ENCODE measurements at regions not wholly inside any gene's neighbourhood (a gene's known extent, or its start where the extent isn't known, plus 50 kb on each side); places are given as distances from the start of the nearest gene placed in this dataset.

GRCh38 chr1:234988155-234988517 is 140.5 kb downstream of the TOMM20 start:
- DNase-seq, result no peak

GRCh38 chr1:234987415-234988154 is 141.1 kb downstream of the TOMM20 start:
- DNase-seq, result peak; percentile 95

- no peak for DNase-seq
These were observed 141.8 kb downstream of the TOMM20 start for GRCh38 chr1:234986750-234987414.

DNA sequence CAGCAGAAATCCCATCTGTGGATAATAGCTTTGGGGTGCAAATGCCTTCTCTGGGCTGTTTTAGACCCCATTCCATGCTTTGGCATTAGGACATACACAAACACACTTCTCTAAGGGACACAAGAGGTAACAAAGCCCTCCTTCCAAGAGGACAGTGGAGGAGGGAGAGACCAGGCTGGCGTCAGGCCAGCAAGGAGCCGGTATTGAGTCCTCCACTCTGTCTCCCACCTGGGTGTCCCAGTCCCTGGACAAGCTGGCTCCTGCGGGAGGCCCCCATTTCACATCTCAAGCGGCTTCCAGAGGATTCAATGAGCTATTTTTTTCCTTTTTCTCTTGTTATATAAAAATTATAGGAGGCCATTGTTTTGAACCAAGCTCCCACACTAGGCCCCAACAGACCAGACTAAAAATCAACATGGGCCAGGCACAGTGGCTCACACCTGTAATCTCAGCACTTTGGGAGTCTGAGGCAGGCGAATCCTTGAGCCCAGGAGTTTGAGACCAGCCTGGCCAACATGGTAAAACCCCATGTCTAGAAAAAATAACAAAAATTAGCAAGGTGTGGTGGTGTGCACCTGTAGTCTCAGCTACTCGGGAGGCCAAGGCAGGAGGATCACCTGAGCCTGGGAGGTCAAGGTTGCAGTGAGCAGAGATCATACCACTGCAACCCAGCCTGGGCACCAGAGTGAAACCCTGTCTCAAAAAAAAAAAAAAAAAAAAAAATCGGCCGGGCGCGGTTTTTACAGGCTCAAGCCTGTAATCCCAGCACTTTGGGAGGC is 142.9 kb downstream of the TOMM20 start:
- no peak for DNase-seq

GRCh38 chr1:234985007-234985370 is 143.6 kb downstream of the TOMM20 start:
- no peak for DNase-seq

DNA sequence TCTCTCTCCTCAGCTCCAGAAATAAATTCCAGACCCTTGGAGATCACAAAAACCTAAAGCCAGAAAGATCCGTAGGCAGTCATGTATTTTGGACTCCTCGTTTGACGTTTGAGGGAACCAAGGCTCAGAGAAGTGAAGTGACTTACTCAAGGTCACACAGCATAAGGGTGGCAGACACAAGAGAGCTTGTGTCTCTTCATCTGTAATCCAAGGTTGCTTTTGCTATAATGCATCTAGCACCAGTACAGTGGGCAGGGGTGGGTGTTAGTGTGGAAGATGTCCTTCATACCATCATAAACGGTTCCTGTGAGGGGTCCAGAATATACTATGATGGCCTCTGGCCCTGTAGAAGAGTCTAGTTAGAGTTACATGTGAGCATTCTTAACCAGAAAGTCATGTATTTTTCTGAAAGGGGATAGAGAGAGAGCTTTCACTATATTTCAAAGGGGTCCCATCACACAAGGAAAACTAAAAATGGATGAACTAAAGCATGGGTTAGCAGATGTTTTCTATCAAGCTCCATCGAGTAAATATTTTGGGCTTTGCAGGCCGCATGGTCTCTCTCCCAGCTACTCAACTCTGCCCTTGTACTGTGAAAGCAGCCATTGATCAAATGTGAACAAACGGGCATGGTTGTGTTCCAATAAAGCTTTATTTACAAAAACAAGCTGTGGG is 144.9 kb downstream of the TOMM20 start:
- DNase-seq, result no peak

GRCh38 chr1:234981758-234982157 is 146.9 kb downstream of the TOMM20 start:
- no peak for DNase-seq

- peak; percentile 94 for DNase-seq
These were observed 147.8 kb downstream of the TOMM20 start for GRCh38 chr1:234980645-234981396.

GRCh38 chr1:234980291-234980644 is 148.4 kb downstream of the TOMM20 start:
- DNase-seq, result peak; percentile 39

GRCh38 chr1:234979296-234980279 is 149.0 kb downstream of the TOMM20 start:
- no peak for DNase-seq

DNA sequence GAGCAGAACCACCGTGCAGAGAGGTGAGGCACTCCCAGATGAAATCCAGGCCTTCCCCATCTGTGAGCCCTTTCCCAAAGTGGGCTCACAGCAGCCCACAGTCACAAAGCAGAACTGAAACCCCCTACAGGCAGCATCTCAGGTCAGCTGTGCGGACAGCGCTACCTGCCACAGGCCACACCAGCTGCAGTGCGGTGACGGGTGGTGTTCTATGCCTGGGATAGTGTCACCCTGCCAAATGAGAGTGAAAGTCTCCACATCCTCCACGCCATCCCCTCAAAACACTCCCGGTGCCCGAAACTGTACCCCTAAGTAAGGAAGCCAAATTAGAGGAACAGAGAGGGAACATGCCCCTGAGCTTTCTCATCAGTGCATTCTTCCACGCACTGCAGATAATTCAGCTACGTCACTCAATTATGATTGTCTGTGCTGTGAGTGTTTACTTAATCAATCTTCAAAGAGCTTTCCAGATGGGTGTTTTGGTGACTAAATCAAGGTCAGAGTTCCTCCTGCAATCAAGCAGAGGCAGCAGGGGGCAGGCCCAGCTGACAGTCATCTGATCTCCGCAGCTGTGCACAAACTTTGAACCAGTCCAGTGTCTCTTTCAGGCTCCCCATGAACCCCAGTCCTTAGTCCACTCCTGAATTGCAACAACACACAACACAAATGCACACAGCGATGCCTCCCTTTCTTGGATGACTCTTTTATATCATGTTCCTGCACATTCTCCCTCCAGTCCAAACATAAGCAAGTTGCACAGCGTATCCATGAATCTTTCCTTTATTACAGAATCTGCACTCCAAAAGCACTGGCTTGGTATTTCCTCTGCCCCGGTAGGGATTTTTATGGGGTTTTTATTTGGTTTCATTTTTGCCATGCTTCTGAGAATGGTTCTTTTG is 150.0 kb downstream of the TOMM20 start:
- DNase-seq, result peak; percentile 52

- DNase-seq, result no peak
These were observed 150.7 kb downstream of the TOMM20 start for GRCh38 chr1:234977875-234978396.

GRCh38 chr1:234976861-234977680 is 151.6 kb downstream of the TOMM20 start:
- no peak for DNase-seq

DNA sequence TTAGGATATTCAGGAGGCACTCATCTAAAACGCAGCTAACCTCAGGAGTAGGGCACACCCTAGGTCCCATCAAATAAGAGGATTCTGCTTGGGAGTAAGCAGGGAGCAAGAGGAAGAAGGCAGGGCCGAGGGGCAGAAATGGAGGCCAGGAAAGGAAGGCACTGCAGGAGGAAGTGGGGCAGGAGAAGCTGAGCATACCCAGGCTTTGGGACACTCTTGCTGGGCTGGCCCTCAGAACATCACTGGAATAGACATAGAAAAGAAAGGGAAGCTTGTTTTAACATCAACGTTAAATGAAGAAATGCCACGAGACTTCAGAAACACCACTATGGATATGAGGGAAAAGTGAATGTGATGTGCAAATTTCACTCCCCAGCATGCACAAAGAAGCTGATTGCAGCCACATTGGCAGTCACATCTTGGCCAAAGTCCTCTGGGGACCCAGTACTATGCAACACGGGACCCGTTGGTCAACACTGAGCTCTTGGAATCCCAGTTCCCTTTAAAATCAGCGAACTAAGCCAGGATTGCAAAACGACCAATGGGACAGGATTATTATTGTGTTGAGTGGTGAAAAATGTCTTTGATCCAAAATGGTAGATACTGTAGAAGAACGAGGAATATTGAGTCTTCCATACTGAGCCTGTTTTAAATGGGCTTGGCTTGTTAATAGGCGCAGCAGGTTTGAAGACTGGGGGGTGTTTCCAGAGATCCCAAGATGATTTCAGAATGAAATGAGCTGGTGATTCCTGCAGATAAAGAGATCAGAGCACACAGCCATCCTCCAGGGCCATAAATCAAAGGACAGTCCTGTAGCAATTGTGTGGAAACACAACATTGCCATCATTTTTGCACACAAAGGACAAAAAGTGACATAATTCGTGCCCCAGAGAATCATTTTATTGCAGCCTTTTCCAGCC is 152.4 kb downstream of the TOMM20 start:
- DNase-seq, result no peak

DNA sequence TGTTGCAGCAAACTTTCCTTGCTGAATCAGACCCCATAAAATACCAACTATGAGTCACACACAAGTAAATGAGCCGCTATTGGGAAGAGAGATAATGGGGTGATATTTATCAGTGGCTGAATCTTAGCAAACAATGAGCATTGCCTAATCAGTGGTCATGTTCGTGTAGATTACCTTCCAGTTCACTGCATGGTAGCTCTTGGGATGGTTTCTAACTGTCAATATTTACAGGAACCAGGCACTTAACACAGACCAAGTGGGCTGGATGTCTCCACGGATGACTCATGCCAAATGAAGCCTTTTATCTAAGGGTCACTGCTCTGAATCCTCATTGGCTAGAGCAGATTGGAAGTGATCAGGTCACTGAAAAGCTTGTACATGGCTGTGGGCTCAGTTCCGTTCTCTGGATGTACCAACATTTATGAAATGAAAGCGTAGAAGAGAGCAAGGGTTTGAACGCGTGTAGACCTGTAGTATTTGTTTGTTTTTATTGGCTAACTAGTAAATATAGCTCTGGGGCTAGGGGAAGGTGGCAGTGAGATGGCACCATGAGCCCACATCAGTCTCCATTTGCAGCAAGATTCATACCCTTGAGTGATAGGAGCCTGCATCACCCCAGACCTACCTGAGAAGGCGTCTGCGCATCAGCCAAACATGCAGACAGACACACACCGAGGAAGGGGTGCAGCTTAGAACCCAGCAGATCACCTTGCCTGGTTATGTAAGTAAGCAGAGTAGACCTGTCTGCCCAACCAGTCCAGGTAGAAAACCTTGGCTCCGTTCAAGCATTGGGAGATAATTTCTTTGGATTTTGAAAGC is 153.3 kb downstream of the TOMM20 start:
- DNase-seq, result peak; percentile 70

GRCh38 chr1:234973426-234974250 is 155.0 kb downstream of the TOMM20 start:
- no peak for DNase-seq
